GM12874 (cell line): ENCODE measurements at regions not wholly inside any gene's neighbourhood (a gene's known extent, or its start where the extent isn't known, plus 50 kb on each side); places are given as distances from the start of the nearest gene placed in this dataset.

Experiments used
- TF ChIP-seq, protein P1 (sequence below): IDR thresholded peaks from 2 replicates; pipeline ENCODE4 v1.5.1; 2011; ENCODE audit warnings: low read depth, mild to moderate bottlenecking, control low read depth, low read length, moderate library complexity; ENCODE audit not compliant: insufficient read depth

DNA sequence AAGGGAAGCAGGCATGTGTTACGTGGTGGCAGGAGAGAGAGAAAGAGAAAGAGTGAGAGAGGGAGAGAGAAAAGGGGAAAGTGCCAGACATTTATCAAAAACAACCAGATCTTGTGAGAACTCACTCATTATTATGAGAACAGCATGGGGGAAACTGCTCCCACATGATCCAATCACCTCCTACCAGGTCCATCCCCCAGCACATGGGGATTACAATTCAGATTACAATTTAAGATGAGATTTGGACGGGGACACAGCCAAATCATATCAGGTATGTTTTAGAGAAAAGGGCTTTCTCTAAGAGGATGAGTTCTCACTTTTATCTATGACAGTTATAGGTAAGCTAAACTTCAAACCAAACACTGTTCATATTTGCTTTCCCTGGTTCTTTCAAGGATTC lies 597.3 kb upstream of the PIK3C3 start:
- TF ChIP-seq, protein P1, sequence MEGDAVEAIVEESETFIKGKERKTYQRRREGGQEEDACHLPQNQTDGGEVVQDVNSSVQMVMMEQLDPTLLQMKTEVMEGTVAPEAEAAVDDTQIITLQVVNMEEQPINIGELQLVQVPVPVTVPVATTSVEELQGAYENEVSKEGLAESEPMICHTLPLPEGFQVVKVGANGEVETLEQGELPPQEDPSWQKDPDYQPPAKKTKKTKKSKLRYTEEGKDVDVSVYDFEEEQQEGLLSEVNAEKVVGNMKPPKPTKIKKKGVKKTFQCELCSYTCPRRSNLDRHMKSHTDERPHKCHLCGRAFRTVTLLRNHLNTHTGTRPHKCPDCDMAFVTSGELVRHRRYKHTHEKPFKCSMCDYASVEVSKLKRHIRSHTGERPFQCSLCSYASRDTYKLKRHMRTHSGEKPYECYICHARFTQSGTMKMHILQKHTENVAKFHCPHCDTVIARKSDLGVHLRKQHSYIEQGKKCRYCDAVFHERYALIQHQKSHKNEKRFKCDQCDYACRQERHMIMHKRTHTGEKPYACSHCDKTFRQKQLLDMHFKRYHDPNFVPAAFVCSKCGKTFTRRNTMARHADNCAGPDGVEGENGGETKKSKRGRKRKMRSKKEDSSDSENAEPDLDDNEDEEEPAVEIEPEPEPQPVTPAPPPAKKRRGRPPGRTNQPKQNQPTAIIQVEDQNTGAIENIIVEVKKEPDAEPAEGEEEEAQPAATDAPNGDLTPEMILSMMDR: no peak

DNA sequence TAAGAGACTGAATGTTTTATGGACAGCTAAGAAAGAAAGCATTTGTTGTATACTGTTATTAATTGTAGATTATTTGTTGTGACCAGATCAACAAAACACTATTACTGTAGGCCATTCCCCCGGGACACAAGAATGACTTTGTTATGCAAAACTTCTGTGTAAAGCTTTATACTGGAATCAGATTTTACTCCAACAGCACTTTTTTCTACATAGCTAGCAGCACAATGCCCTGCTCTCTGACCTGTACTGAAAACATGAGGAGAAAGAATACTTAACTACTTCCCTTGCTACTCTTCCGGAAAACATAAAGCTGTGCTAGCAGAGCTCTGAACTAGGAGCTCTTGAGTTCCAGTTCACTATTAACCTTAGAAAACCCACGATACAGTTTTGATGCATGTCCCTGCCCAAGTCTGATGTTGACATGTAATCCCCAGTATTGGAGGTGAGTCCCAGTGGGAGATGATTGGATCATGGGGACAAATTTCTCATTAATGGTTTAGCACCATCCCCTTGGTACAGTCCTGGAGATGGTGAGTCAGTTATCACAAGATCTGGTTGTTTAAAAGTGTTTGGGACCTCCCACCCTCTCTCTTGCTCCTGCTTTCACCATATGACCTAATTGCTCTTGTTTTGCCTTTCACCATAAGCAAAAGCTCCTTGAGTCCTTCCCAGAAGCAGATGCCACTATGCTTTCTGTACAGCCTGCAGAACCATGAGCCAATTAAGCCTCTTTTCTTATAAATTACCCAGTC lies 601.1 kb upstream of the PIK3C3 start:
- TF ChIP-seq, protein P1: no peak

DNA sequence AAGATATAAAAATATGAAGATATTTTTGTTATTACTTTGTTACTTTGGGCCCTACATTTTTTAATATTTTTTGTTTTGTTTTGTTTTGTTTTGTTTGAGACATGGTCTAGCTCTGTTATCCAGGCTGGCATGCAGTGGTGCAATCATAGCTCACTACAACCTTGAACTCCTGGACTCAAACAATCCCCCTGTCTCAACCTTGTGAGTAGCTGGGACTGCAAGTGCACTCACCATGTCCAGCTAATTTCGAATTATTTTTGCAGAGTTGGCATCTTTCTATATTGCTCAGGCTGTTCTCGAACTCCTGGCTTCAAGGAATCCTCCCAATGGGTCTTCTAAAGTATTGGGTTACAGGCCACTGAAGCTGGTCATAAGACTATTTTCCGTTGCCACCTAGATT lies 603.6 kb upstream of the PIK3C3 start:
- TF ChIP-seq, protein P1: no peak

DNA sequence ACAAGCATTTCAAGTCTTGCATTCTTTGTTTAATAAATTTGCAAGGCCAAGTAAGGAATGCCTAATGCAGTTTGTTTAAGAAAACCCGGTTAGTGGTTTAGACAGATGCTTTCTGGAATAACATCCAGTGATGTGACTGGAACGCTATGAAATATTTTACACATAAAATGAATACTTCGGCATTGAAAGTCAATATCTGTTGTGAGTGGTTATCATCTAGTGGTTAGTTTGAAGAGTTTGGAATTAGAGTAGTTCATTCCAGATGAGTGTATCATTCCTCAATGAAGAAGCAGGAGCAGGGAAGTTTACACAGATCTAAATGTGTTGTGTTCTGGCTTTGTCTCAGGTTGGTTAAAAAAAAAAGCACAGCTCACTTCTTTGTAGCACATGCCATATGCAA lies 608.0 kb upstream of the PIK3C3 start:
- TF ChIP-seq, protein P1: no peak

DNA sequence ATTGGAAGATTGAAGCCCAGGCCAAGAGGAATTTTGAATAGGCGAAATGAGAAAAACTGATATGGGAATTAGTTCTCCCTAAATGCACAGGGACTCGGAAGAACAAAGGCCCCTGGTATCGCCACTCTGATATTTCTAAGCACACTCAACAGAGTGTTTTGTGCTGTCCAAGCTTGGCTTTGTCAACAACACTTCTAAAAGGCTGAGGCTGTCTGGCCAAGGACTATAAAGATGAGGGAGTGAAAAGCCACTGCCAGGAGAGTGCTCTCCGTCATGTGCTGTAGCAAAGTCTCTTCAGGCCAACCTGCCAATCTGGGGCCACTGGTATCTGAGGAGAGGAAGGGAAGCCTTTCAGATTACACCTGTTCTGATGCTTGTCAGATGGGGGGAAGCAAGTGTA lies 611.2 kb upstream of the PIK3C3 start:
- TF ChIP-seq, protein P1: no peak

DNA sequence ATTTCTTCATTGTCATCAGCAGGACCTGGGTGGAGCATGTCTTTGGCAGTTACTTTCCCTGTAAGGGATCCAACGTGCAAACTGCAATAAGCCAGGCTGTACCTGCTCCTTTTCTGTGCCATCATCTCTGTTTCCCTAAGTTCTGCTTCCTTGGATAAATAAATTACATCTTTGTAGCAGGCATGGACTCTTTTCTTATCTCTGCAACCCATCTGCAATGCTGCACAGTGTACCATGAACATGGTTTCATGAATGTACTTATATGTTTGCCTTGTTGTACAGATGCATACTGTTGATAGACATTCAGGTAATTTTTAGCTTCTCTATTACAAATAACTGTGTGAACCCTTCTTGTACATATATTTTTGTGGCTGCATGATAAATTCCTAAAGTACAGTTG lies 616.7 kb upstream of the PIK3C3 start:
- TF ChIP-seq, protein P1: no peak

DNA sequence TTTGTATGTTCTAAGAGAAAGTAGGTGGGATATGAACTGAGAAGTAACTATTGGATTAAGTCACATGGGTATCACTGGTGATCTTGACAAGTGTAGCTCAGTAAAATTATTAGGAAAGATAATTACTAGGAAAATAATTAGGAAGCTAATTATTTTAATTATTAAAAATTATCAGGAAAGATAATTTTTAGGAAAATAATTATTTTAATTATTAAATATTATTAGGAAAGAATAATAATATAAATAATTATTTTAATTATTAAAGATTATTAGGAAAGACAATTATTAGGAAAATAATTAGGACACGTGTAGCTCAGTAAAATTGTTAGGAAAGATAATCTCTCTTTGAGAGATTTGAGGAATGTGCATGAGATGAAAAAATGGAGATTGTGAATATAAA lies 623.4 kb upstream of the PIK3C3 start:
- TF ChIP-seq, protein P1: no peak
